ENCODE measurements at regions not wholly inside any gene's neighbourhood (a gene's known extent, or its start where the extent isn't known, plus 50 kb on each side); places are given as distances from the start of the nearest gene placed in this dataset.

- TF ChIP-seq ZNF664 (tag by site-specific recombination; IDR thresholded peaks at IDR 0.05) (no peak), BCL6B (tag by site-specific recombination; IDR thresholded peaks at IDR 0.05) (no peak), SP2 (tag by site-specific recombination; IDR thresholded peaks at IDR 0.05) (no peak), ZNF23 (tag by site-specific recombination; IDR thresholded peaks at IDR 0.05; ENCODE audit: borderline replicate concordance) (no peak)
These were observed 167.7 kb downstream of the TXNL1 start (continued) for GRCh38 chr18:56470406-56471351.

- CTCF ChIA-PET, result no interaction called here
- H3K36me3 ChIP-seq (ENCODE audit: control insufficient read depth in 2 of 2, insufficient read depth in 1 of 2, low read length in 2 of 2), result no peaks in the 10 kb centered on the region
- H3K27ac ChIP-seq (ENCODE audit: extremely low read depth, low read depth, low read length), result no peak overlapping the region
- no peak overlapping the region for H3K4me3 ChIP-seq (ENCODE audit: low read depth, low read length)
- no peak for TF ChIP-seq MZF1 (tag by site-specific recombination; IDR thresholded peaks at IDR 0.05; ENCODE audit: borderline replicate concordance)
- no peaks in the 10 kb centered on the region for H3K4me1 ChIP-seq (ENCODE audit: control insufficient read depth, insufficient read depth, low read length)
- POLR2A ChIA-PET, result no interaction called here
- H3K9me3 ChIP-seq (ENCODE audit: control insufficient read depth, insufficient read depth, low read depth, low read length), result no peaks in the 10 kb centered on the region
These were observed 168.8 kb downstream of the TXNL1 start for GRCh38 chr18:56469582-56469981.

- TF ChIP-seq ZBTB26 (tag by site-specific recombination; optimal IDR thresholded peaks at IDR 0.05) (no peak), BCL11A (tag by site-specific recombination; IDR thresholded peaks at IDR 0.05; ENCODE audit: low read depth) (no peak)
- ChIA-PET POLR2A (no interaction called here), CTCF (no interaction called here)
- Histone ChIP-seq H3K4me1 (ENCODE audit: control insufficient read depth, insufficient read depth, low read length) (no peaks in the 10 kb centered on the region), H3K9me3 (ENCODE audit: control insufficient read depth, insufficient read depth, low read depth, low read length) (no peaks in the 10 kb centered on the region), H3K4me3 (ENCODE audit: low read depth, low read length) (no peak overlapping the region), H3K36me3 (ENCODE audit: control insufficient read depth in 2 of 2, insufficient read depth in 1 of 2, low read length in 2 of 2) (no peaks in the 10 kb centered on the region), H3K27ac (ENCODE audit: extremely low read depth, low read depth, low read length) (no peak overlapping the region)
These were observed 170.0 kb downstream of the TXNL1 start for GRCh38 chr18:56468396-56468795.

GRCh38 chr18:56462276-56462675 lies 176.1 kb downstream of the TXNL1 start:
- Histone ChIP-seq H3K27ac (ENCODE audit: extremely low read depth, low read depth, low read length) (no peak overlapping the region), H3K4me3 (ENCODE audit: low read depth, low read length) (no peak overlapping the region), H3K9me3 (ENCODE audit: control insufficient read depth, insufficient read depth, low read depth, low read length) (no peaks in the 10 kb centered on the region), H3K36me3 (ENCODE audit: control insufficient read depth in 2 of 2, insufficient read depth in 1 of 2, low read length in 2 of 2) (no peaks in the 10 kb centered on the region), H3K4me1 (ENCODE audit: control insufficient read depth, insufficient read depth, low read length) (no peaks in the 10 kb centered on the region)
- TF ChIP-seq SETDB1 (IDR thresholded peaks at IDR 0.05; ENCODE audit: insufficient read length, low read length), result no peak
- TF ChIP-seq ZBTB1 (tag by site-specific recombination; IDR thresholded peaks at IDR 0.05), result no peak
- TF ChIP-seq SALL2 (tag by site-specific recombination; IDR thresholded peaks at IDR 0.05; ENCODE audit: borderline replicate concordance), result no peak
- TF ChIP-seq ZEB2 (tag by site-specific recombination; IDR thresholded peaks at IDR 0.05), result no peak
- no peak for TF ChIP-seq ZBTB21 (tag by site-specific recombination; IDR thresholded peaks at IDR 0.05)
- no peak for TF ChIP-seq ATF2 (tag by site-specific recombination; IDR thresholded peaks at IDR 0.05; ENCODE audit: low read depth)
- no peak for TF ChIP-seq BCL11A (tag by site-specific recombination; IDR thresholded peaks at IDR 0.05; ENCODE audit: low read depth)
- CTCF ChIA-PET, result no interaction called here
- POLR2A ChIA-PET, result no interaction called here
